DND-41 (cell line): ENCODE measurements at regions not wholly inside any gene's neighbourhood (a gene's known extent, or its start where the extent isn't known, plus 50 kb on each side); places are given as distances from the start of the nearest gene placed in this dataset.

Experiments used
- EZH2 ChIP-seq: IDR thresholded peaks from 3 replicates; pipeline ENCODE4 v1.6.1; 2012; ENCODE audit warnings: borderline replicate concordance, low read depth, mild to moderate bottlenecking, moderate library complexity, low read length, inconsistent platforms; ENCODE audit not compliant: severe bottlenecking
- TF ChIP-seq, protein P1 (sequence below): IDR thresholded peaks from 2 replicates; pipeline ENCODE4 v1.5.1; 2012; ENCODE audit warnings: borderline replicate concordance, low read length, moderate library complexity, mild to moderate bottlenecking; ENCODE audit not compliant: poor library complexity, severe bottlenecking; ENCODE audit errors: extremely low read depth

DNA sequence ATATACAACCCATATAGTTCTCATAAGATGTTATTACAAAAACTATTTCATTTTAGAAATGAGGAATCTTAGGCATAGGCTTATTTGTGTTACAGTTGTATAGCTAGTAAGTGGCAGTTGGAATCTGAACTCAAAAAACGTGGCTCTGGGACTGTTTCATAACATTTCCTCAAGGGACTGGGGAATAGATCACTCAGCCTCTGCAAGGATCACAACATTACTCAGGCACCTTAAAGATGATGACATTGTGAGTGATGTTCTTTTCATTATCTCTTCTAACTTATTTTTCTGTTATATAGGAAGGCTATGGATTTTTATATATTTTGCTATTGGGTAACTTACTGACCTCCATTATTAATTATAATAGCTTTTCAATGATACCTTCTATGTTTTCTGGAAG, 774.2 kb upstream of the LCORL start:
- TF ChIP-seq, protein P1, sequence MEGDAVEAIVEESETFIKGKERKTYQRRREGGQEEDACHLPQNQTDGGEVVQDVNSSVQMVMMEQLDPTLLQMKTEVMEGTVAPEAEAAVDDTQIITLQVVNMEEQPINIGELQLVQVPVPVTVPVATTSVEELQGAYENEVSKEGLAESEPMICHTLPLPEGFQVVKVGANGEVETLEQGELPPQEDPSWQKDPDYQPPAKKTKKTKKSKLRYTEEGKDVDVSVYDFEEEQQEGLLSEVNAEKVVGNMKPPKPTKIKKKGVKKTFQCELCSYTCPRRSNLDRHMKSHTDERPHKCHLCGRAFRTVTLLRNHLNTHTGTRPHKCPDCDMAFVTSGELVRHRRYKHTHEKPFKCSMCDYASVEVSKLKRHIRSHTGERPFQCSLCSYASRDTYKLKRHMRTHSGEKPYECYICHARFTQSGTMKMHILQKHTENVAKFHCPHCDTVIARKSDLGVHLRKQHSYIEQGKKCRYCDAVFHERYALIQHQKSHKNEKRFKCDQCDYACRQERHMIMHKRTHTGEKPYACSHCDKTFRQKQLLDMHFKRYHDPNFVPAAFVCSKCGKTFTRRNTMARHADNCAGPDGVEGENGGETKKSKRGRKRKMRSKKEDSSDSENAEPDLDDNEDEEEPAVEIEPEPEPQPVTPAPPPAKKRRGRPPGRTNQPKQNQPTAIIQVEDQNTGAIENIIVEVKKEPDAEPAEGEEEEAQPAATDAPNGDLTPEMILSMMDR = no peak
- TF ChIP-seq EZH2 = no peak
